Liver (tissue), 8 donors: ENCODE measurements at regions not wholly inside any gene's neighbourhood (a gene's known extent, or its start where the extent isn't known, plus 50 kb on each side); places are given as distances from the start of the nearest gene placed in this dataset.

Source experiments
- DNase-seq: peaks from one replicate; pipeline ENCODE4 v3.0.0-alpha.2; 2017; ENCODE audit warnings: low spot score
- H3K27ac ChIP-seq, 2 donors: one replicate each; pipeline ENCODE4 v1.7.0; 2013; ENCODE audit warnings: inconsistent platforms in 2 of 2, low read length in 2 of 2, control low read depth in 1 of 2, low read depth in 1 of 2, mild to moderate bottlenecking in 1 of 2
- H3K27me3 ChIP-seq, 4 donors: one replicate each; pipeline versions ENCODE4 v1.6.1 to v1.7.0; 2013; ENCODE audit warnings: low read length in 3 of 4, inconsistent platforms in 1 of 4, mild to moderate bottlenecking in 1 of 4, moderate library complexity in 1 of 4; ENCODE audit not compliant: control insufficient read depth in 4 of 4, insufficient read depth in 4 of 4
- H3K36me3 ChIP-seq, 4 donors: one replicate each; pipeline versions ENCODE4 v1.6.1 to v1.7.0; 2013; ENCODE audit warnings: low read length in 3 of 4, mild to moderate bottlenecking in 3 of 4, low read depth in 1 of 4, moderate library complexity in 1 of 4; ENCODE audit not compliant: control insufficient read depth in 4 of 4, insufficient read depth in 3 of 4
- H3K4me1 ChIP-seq, 4 donors: one replicate each; pipeline versions ENCODE4 v1.6.1 to v1.7.0; 2013; ENCODE audit warnings: low read length in 3 of 4, mild to moderate bottlenecking in 3 of 4, moderate library complexity in 1 of 4; ENCODE audit not compliant: control insufficient read depth in 4 of 4, insufficient read depth in 4 of 4
- H3K4me3 ChIP-seq, 3 donors: one replicate each; pipeline versions ENCODE4 v1.6.1 to v1.7.0; 2013; ENCODE audit warnings: low read length in 3 of 3, control low read depth in 1 of 3, low read depth in 1 of 3, mild to moderate bottlenecking in 1 of 3
- H3K9ac ChIP-seq, 2 donors: one replicate each; pipeline ENCODE4 v1.7.0; 2013; ENCODE audit warnings: low read length in 2 of 2, mild to moderate bottlenecking in 2 of 2, moderate library complexity in 2 of 2, control low read depth in 1 of 2, low read depth in 1 of 2
- H3K9me3 ChIP-seq, 4 donors: one replicate each; pipeline versions ENCODE4 v1.6.1 to v1.7.0; 2013; ENCODE audit warnings: low read length in 3 of 4; ENCODE audit not compliant: control insufficient read depth in 4 of 4
- EGR1 ChIP-seq, 2 donors: IDR thresholded peaks; 2 replicates each; pipeline ENCODE4 v1.6.1; 2016 to 2018; ENCODE audit warnings: antibody characterized with exemption in 2 of 2, low read depth in 2 of 2
- FOXA1 ChIP-seq: IDR thresholded peaks from 2 replicates; pipeline ENCODE4 v1.6.1; 2016; ENCODE audit warnings: antibody characterized with exemption
- FOXA2 ChIP-seq: IDR thresholded peaks from 2 replicates; pipeline ENCODE4 v1.6.1; 2016; ENCODE audit warnings: antibody characterized with exemption
- GABPA ChIP-seq, 2 donors: IDR thresholded peaks in 1 of 2; conservative IDR thresholded peaks in 1 of 2; 2 replicates each; pipeline ENCODE4 v1.6.1; 2016; ENCODE audit warnings: antibody characterized with exemption in 2 of 2, mild to moderate bottlenecking in 1 of 2, moderate library complexity in 1 of 2
- HNF4A ChIP-seq, 2 donors: conservative IDR thresholded peaks; 2 replicates each; pipeline ENCODE4 v1.6.1; 2016; ENCODE audit warnings: antibody characterized with exemption in 2 of 2, mild to moderate bottlenecking in 2 of 2
- HNF4G ChIP-seq: IDR thresholded peaks from 2 replicates; pipeline ENCODE4 v1.6.1; 2016; ENCODE audit warnings: antibody characterized with exemption
- JUND ChIP-seq, 2 donors: IDR thresholded peaks; 2 replicates each; pipeline ENCODE4 v1.6.1; 2016; ENCODE audit warnings: antibody characterized with exemption in 2 of 2
- MAX ChIP-seq: IDR thresholded peaks from 2 replicates; pipeline ENCODE4 v1.6.1; 2016; ENCODE audit warnings: antibody characterized with exemption
- NR2F2 ChIP-seq: IDR thresholded peaks from 2 replicates; pipeline ENCODE4 v1.6.1; 2016; ENCODE audit warnings: antibody characterized with exemption
- RAD21 ChIP-seq, 2 donors: IDR thresholded peaks; 2 replicates each; pipeline ENCODE4 v1.6.1; 2016; ENCODE audit warnings: antibody characterized with exemption in 2 of 2, mild to moderate bottlenecking in 2 of 2
- RXRA ChIP-seq, 2 donors: IDR thresholded peaks; 2 replicates each; pipeline ENCODE4 v1.6.1; 2017 to 2018; ENCODE audit warnings: antibody characterized with exemption in 2 of 2, mild to moderate bottlenecking in 1 of 2
- SP1 ChIP-seq: IDR thresholded peaks from 2 replicates; pipeline ENCODE4 v1.6.1; 2018; ENCODE audit warnings: antibody characterized with exemption, mild to moderate bottlenecking
- TAF1 ChIP-seq: conservative IDR thresholded peaks from 2 replicates; pipeline ENCODE4 v1.6.1; 2016; ENCODE audit warnings: antibody characterized with exemption, mild to moderate bottlenecking
- YY1 ChIP-seq: IDR thresholded peaks from 2 replicates; pipeline ENCODE4 v1.6.1; 2016; ENCODE audit warnings: antibody characterized with exemption, mild to moderate bottlenecking
- ZBTB33 ChIP-seq: IDR thresholded peaks from 2 replicates; pipeline ENCODE4 v1.6.1; 2016; ENCODE audit warnings: antibody characterized with exemption
- WGBS: extraction: QIAGEN DNeasy Blood & Tissue Kit; methylation state at CpG from one replicate; pipeline ENCODE4 v1.1.7; 2013; 5-methylcytosine and 5-hydroxymethylcytosine counted together
- TF ChIP-seq, protein P1 (sequence below): IDR thresholded peaks from 2 replicates; pipeline ENCODE4 v1.6.1; 2016; ENCODE audit warnings: antibody characterized with exemption, mild to moderate bottlenecking
- TF ChIP-seq, protein P2 (sequence below): IDR thresholded peaks from 2 replicates; pipeline ENCODE4 v1.6.1; 2016; ENCODE audit warnings: antibody characterized with exemption
- TF ChIP-seq, protein P3 (sequence below): fragments of 150-350 bp; IDR thresholded peaks from 2 replicates; pipeline ENCODE4 v1.5.1; 2017; ENCODE audit warnings: improper control_type of control experiment, low read depth, low read length; ENCODE audit not compliant: missing input control
- donor health status: healthy.
- donor health status: healthy.
- donor health status: healthy.
- donor health status: healthy.
- donor health status: healthy.

DNA sequence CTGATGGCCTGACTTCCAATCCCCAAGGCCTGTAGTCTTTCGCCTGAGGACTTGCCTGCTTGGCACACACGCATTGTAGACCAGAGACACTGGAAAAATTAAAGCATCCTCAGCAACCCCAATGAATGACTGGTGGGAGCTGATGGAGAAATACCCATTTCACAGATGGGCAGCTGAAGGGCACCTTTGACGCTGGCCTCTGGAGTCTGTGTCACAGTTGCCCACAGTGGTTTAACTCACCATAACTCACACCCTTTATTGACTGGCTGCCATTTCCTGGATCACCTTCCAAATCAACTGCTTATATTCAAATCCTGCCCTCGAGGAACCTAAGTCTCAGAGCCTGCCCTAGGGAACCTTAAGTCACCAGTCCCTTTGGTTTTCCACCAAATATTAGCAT is 183.1 kb downstream of the SHQ1 start:
- Histone ChIP-seq H3K27me3 (no peaks in the 10 kb centered on the region), H3K27ac (no peak overlapping the region), H3K9me3 (no peaks in the 10 kb centered on the region), H3K36me3 (no peaks in the 10 kb centered on the region), H3K4me3 (no peak overlapping the region), H3K9ac (no peak overlapping the region), H3K4me1 (peaks cover 0 to 7% (median 1%) of the 10 kb centered on the region in 4 donors)
- 94% methylated on average over 4 of the region's 4 CpGs for WGBS
- TF ChIP-seq HNF4G: no peak
- TF ChIP-seq MAX: no peak
- TF ChIP-seq JUND (IDR thresholded peaks at IDR 0.05): no peak
- TF ChIP-seq, protein P1, sequence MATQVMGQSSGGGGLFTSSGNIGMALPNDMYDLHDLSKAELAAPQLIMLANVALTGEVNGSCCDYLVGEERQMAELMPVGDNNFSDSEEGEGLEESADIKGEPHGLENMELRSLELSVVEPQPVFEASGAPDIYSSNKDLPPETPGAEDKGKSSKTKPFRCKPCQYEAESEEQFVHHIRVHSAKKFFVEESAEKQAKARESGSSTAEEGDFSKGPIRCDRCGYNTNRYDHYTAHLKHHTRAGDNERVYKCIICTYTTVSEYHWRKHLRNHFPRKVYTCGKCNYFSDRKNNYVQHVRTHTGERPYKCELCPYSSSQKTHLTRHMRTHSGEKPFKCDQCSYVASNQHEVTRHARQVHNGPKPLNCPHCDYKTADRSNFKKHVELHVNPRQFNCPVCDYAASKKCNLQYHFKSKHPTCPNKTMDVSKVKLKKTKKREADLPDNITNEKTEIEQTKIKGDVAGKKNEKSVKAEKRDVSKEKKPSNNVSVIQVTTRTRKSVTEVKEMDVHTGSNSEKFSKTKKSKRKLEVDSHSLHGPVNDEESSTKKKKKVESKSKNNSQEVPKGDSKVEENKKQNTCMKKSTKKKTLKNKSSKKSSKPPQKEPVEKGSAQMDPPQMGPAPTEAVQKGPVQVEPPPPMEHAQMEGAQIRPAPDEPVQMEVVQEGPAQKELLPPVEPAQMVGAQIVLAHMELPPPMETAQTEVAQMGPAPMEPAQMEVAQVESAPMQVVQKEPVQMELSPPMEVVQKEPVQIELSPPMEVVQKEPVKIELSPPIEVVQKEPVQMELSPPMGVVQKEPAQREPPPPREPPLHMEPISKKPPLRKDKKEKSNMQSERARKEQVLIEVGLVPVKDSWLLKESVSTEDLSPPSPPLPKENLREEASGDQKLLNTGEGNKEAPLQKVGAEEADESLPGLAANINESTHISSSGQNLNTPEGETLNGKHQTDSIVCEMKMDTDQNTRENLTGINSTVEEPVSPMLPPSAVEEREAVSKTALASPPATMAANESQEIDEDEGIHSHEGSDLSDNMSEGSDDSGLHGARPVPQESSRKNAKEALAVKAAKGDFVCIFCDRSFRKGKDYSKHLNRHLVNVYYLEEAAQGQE: no peak
- TF ChIP-seq ZBTB33: no peak
- no peak for TF ChIP-seq HNF4A (conservative IDR thresholded peaks at IDR 0.05)
- no peak for TF ChIP-seq TAF1
- no peak for TF ChIP-seq RXRA (IDR thresholded peaks at IDR 0.05)
- TF ChIP-seq GABPA (IDR thresholded peaks at IDR 0.05 in 1 of 2, conservative IDR thresholded peaks at IDR 0.05 in 1 of 2): no peak
- TF ChIP-seq EGR1 (IDR thresholded peaks at IDR 0.05; ENCODE audit: low read depth in 2 of 2): no peak
- TF ChIP-seq FOXA1: no peak
- no peak for TF ChIP-seq YY1
- TF ChIP-seq RAD21 (IDR thresholded peaks at IDR 0.05): no peak
- DNase-seq: no peak

GRCh38 chr3:72664184-72664975 is 183.9 kb downstream of the SHQ1 start:
- H3K36me3 ChIP-seq: no peaks in the 10 kb centered on the region
- peaks cover 0 to 7% (median 1%) of the 10 kb centered on the region in 4 donors for H3K4me1 ChIP-seq
- no peaks in the 10 kb centered on the region for H3K9me3 ChIP-seq
- 89% methylated on average over 3 of the region's 3 CpGs for WGBS
- H3K4me3 ChIP-seq: no peak overlapping the region
- DNase-seq: no peak
- no peaks in the 10 kb centered on the region for H3K27me3 ChIP-seq
- H3K9ac ChIP-seq: no peak overlapping the region
- no peak overlapping the region for H3K27ac ChIP-seq
- no peak for TF ChIP-seq EGR1 (IDR thresholded peaks at IDR 0.05; ENCODE audit: low read depth in 2 of 2)
- no peak for TF ChIP-seq NR2F2
- no peak for TF ChIP-seq FOXA2
- TF ChIP-seq RAD21 (IDR thresholded peaks at IDR 0.05): no peak
- no peak for TF ChIP-seq GABPA (IDR thresholded peaks at IDR 0.05 in 1 of 2, conservative IDR thresholded peaks at IDR 0.05 in 1 of 2)
- TF ChIP-seq HNF4A (conservative IDR thresholded peaks at IDR 0.05): no peak
- no peak for TF ChIP-seq JUND (IDR thresholded peaks at IDR 0.05)
- TF ChIP-seq SP1: no peak
- TF ChIP-seq TAF1: no peak
- no peak for TF ChIP-seq FOXA1
- TF ChIP-seq, protein P2, sequence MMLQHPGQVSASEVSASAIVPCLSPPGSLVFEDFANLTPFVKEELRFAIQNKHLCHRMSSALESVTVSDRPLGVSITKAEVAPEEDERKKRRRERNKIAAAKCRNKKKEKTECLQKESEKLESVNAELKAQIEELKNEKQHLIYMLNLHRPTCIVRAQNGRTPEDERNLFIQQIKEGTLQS: no peak
- TF ChIP-seq, protein P1: no peak
- TF ChIP-seq HNF4G: no peak
- TF ChIP-seq, protein P3, sequence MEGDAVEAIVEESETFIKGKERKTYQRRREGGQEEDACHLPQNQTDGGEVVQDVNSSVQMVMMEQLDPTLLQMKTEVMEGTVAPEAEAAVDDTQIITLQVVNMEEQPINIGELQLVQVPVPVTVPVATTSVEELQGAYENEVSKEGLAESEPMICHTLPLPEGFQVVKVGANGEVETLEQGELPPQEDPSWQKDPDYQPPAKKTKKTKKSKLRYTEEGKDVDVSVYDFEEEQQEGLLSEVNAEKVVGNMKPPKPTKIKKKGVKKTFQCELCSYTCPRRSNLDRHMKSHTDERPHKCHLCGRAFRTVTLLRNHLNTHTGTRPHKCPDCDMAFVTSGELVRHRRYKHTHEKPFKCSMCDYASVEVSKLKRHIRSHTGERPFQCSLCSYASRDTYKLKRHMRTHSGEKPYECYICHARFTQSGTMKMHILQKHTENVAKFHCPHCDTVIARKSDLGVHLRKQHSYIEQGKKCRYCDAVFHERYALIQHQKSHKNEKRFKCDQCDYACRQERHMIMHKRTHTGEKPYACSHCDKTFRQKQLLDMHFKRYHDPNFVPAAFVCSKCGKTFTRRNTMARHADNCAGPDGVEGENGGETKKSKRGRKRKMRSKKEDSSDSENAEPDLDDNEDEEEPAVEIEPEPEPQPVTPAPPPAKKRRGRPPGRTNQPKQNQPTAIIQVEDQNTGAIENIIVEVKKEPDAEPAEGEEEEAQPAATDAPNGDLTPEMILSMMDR: no peak
- no peak for TF ChIP-seq YY1
- no peak for TF ChIP-seq RXRA (IDR thresholded peaks at IDR 0.05)
